CD4-positive, alpha-beta T cell (primary cell): ENCODE measurements at regions not wholly inside any gene's neighbourhood (a gene's known extent, or its start where the extent isn't known, plus 50 kb on each side); places are given as distances from the start of the nearest gene placed in this dataset.

Source experiments
- ATAC-seq: fragments of 200-7000 bp; cut with Tn5 transposase; one replicate; pipeline ENCODE4 v1.10.0; 2022; ENCODE audit warnings: mild to moderate bottlenecking; ENCODE audit not compliant: poor library complexity
- CTCF ChIA-PET: fragments of 350-600 bp; sonication (Branson Sonifier 250); formaldehyde crosslinking; loops from one replicate; lab custom pipeline; 2021; ENCODE audit warnings: antibody characterized with exemption, inconsistent platforms; lab: Charles Lee
- POLR2A ChIA-PET: fragments of 350-600 bp; sonication (Branson Sonifier 250); formaldehyde crosslinking; loops from one replicate; lab custom pipeline; 2021; ENCODE audit warnings: antibody characterized with exemption, inconsistent platforms; lab: Charles Lee
- DNase-seq, 14 experiments: peaks; one replicate each; pipeline ENCODE4 v3.0.0-alpha.2; 2013 to 2020; ENCODE audit warnings: mixed read lengths in 2 of 14
- H3K27ac ChIP-seq, 2 donors: one replicate each; pipeline versions ENCODE4 v1.5.1 to v1.7.0; 2013; ENCODE audit warnings: low read length in 2 of 2, low read depth in 1 of 2, mild to moderate bottlenecking in 1 of 2
- H3K27me3 ChIP-seq, 2 experiments: 1 replicate in 1 of 2; 2 replicates in 1 of 2; pipeline versions ENCODE4 v1.6.1 to v1.7.0; 2013; ENCODE audit warnings: low read length in 2 of 2, control low read depth in 1 of 2, mild to moderate bottlenecking in 1 of 2, moderate library complexity in 1 of 2; ENCODE audit not compliant: insufficient read depth in 2 of 2, control insufficient read depth in 1 of 2
- H3K36me3 ChIP-seq: one replicate; pipeline ENCODE4 v1.6.1; 2013; ENCODE audit warnings: low read length, control low read depth; ENCODE audit not compliant: insufficient read depth
- H3K4me1 ChIP-seq: one replicate; pipeline ENCODE4 v1.6.1; 2013; ENCODE audit warnings: low read length, control low read depth; ENCODE audit not compliant: insufficient read depth
- H3K4me3 ChIP-seq: one replicate; pipeline ENCODE4 v1.5.1; 2013; ENCODE audit warnings: mild to moderate bottlenecking, low read length, moderate library complexity
- H3K9me3 ChIP-seq, 2 experiments: 1 replicate in 1 of 2; 2 replicates in 1 of 2; pipeline versions ENCODE4 v1.6.1 to v1.7.0; 2013; ENCODE audit warnings: low read length in 2 of 2, mild to moderate bottlenecking in 2 of 2, control low read depth in 1 of 2, moderate library complexity in 1 of 2; ENCODE audit not compliant: control insufficient read depth in 1 of 2, insufficient read depth in 1 of 2
- H3K27ac Mint-ChIP-seq: one replicate; pipeline ENCODE4 v1.8.0; 2020; ENCODE audit warnings: mixed read lengths
- H3K27me3 Mint-ChIP-seq: one replicate; pipeline ENCODE4 v1.8.0; 2021; ENCODE audit warnings: mixed read lengths
- H3K36me3 Mint-ChIP-seq: one replicate; pipeline ENCODE4 v1.8.0; 2021; ENCODE audit warnings: low read depth, mixed read lengths
- H3K4me1 Mint-ChIP-seq: one replicate; pipeline ENCODE4 v1.8.0; 2021; ENCODE audit warnings: low read depth, mixed read lengths
- H3K4me3 Mint-ChIP-seq: one replicate; pipeline ENCODE4 v1.8.0; 2020; ENCODE audit warnings: mild to moderate bottlenecking, mixed read lengths
- H3K9me3 Mint-ChIP-seq: one replicate; pipeline ENCODE4 v1.8.0; 2020; ENCODE audit warnings: mixed read lengths
- intact Hi-C, 2 experiments: fragments of 100-400 bp; cut with DNase I in 1 of 2; cut with micrococcal nuclease in 1 of 2; formaldehyde crosslinking; loops; one replicate each; pipeline versions ENCODE4 v1.15.1 to v1.9.0; 2023 to 2025; cut with DNase I, micrococcal nuclease
- TF ChIP-seq, protein P1 (sequence below): fragments of 200-600 bp; IDR thresholded peaks from one replicate; pipeline ENCODE4 v1.8.0; 2022; ENCODE audit warnings: antibody characterized with exemption, mild to moderate bottlenecking

DNA sequence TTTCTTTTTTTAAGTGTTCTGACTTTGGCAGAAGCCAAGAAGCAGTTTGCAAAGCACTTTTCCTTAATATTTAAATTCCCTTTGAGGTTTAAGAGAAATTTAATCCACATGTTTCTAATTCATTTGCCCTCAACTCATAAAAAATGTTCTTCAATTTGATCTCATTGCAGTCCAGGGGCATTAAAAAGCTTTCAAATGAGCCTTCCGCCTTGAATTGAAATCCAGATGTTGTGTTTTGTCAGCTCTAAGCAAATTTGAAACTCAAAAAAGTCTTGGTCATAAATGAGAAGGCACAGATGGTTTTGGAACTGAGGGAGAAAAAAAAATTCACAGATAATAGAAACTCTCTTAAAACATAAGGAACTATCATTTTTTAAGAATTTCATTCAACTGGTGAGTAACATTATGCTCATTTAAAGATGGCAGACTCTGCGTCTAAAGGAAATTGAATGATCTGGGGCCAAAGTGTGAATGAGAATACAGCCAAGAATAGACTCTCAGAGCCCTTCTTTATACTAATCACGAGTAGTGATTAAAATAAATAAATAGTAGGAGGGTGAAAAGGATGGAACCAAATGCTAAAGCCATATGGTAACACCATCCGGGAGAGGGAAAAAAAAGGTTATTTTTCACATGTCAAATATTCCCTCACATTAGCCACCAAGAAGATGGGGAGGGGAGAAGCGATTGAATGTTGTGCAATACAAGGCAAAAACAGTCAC is 1304.7 kb downstream of the CDH8 start:
- no peak overlapping the region for H3K4me3 ChIP-seq
- H3K36me3 ChIP-seq: no peaks in the 10 kb centered on the region
- H3K27ac ChIP-seq: no peak overlapping the region
- intact Hi-C loops: no loop called here
- TF ChIP-seq, protein P1, sequence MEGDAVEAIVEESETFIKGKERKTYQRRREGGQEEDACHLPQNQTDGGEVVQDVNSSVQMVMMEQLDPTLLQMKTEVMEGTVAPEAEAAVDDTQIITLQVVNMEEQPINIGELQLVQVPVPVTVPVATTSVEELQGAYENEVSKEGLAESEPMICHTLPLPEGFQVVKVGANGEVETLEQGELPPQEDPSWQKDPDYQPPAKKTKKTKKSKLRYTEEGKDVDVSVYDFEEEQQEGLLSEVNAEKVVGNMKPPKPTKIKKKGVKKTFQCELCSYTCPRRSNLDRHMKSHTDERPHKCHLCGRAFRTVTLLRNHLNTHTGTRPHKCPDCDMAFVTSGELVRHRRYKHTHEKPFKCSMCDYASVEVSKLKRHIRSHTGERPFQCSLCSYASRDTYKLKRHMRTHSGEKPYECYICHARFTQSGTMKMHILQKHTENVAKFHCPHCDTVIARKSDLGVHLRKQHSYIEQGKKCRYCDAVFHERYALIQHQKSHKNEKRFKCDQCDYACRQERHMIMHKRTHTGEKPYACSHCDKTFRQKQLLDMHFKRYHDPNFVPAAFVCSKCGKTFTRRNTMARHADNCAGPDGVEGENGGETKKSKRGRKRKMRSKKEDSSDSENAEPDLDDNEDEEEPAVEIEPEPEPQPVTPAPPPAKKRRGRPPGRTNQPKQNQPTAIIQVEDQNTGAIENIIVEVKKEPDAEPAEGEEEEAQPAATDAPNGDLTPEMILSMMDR: no peak
- Mint-ChIP-seq H3K36me3 (no peaks in the 10 kb centered on the region), H3K27ac (no peak overlapping the region), H3K4me3 (no peak overlapping the region), H3K4me1 (no peaks in the 10 kb centered on the region), H3K9me3 (peaks cover 22% of the 10 kb centered on the region), H3K27me3 (no peaks in the 10 kb centered on the region)
- H3K4me1 ChIP-seq: no peaks in the 10 kb centered on the region
- peaks cover 3 to 14% of the 10 kb centered on the region in 2 experiments for H3K9me3 ChIP-seq
- POLR2A ChIA-PET: no interaction called here
- no peaks in the 10 kb centered on the region for H3K27me3 ChIP-seq
- CTCF ChIA-PET: no interaction called here
- no peak for DNase-seq
- ATAC-seq: no peak

DNA sequence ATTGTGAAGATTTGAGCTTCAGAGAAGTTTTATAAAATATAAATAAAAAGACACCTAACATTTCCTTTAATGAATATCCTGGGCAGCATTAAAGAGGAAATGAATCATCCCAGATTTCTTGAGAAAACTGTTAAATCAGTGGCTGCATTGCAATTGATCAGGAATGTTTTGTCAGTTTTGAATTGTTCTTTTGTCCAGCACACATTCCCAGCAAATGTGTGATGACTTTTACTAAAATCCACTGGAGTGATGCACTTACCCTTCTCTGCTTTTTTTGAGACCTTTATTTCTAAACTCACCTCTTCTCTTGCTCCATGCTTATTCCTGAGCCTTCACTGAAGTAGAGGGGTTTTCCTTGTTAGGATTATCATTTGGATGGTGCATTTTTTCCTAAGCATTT is 1307.2 kb downstream of the CDH8 start:
- no peak overlapping the region for H3K27ac ChIP-seq
- no peak overlapping the region for H3K4me3 Mint-ChIP-seq
- no peaks in the 10 kb centered on the region for H3K36me3 Mint-ChIP-seq
- H3K36me3 ChIP-seq: no peaks in the 10 kb centered on the region
- intact Hi-C loops: no loop called here
- H3K4me1 Mint-ChIP-seq: no peaks in the 10 kb centered on the region
- H3K4me3 ChIP-seq: no peak overlapping the region
- ATAC-seq (no peak), DNase-seq (no peak)
- no peaks in the 10 kb centered on the region for H3K27me3 ChIP-seq
- ChIA-PET CTCF (no interaction called here), POLR2A (no interaction called here)
- TF ChIP-seq, protein P1: no peak
- H3K4me1 ChIP-seq: no peaks in the 10 kb centered on the region
- no peaks in the 10 kb centered on the region for H3K27me3 Mint-ChIP-seq
- H3K9me3 ChIP-seq: peaks cover 3 to 14% of the 10 kb centered on the region in 2 experiments
- no peak overlapping the region for H3K27ac Mint-ChIP-seq
- peaks cover 16% of the 10 kb centered on the region for H3K9me3 Mint-ChIP-seq

DNA sequence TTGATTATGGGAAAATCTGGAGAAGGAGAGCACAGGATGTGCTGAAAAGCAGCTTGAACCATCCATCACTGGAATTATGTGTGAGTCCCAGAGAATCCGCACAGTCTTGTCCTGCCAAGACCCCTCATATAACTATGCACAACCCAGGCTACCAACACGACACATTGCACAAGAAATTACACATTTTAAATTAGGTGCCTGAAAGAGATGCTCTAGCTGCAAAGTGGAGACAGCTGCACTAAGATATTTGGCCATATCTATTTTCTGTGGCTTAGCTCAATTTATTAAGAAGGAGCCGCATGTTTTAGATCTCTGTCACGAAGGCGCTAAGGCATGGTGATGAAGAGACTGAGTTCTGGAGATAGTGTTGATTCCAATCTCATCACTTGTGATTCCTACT is 1308.4 kb downstream of the CDH8 start:
- H3K4me3 ChIP-seq: no peak overlapping the region
- ChIA-PET CTCF (no interaction called here), POLR2A (no interaction called here)
- Mint-ChIP-seq H3K4me3 (no peak overlapping the region), H3K27ac (no peak overlapping the region), H3K9me3 (peaks cover 20% of the 10 kb centered on the region), H3K27me3 (no peaks in the 10 kb centered on the region), H3K36me3 (no peaks in the 10 kb centered on the region), H3K4me1 (no peaks in the 10 kb centered on the region)
- TF ChIP-seq, protein P1: no peak
- no peaks in the 10 kb centered on the region for H3K4me1 ChIP-seq
- DNase-seq: no peak
- intact Hi-C loops: no loop called here
- no peak for ATAC-seq
- no peak overlapping the region for H3K27ac ChIP-seq
- no peaks in the 10 kb centered on the region for H3K27me3 ChIP-seq
- H3K36me3 ChIP-seq: no peaks in the 10 kb centered on the region
- H3K9me3 ChIP-seq: peaks cover 3 to 14% of the 10 kb centered on the region in 2 experiments
